Fibroblast of pulmonary artery (primary cell): ENCODE measurements at regions not wholly inside any gene's neighbourhood (a gene's known extent, or its start where the extent isn't known, plus 50 kb on each side); places are given as distances from the start of the nearest gene placed in this dataset.

Experiments used
- DNase-seq: peaks from one replicate; pipeline ENCODE4 v3.0.0-alpha.2; 2010; ENCODE audit warnings: low read depth
- H3K4me3 ChIP-seq: replicated peaks from 2 replicates; pipeline ENCODE4 v1.5.1; 2011; ENCODE audit warnings: low read depth, mild to moderate bottlenecking, control low read depth, low read length, moderate library complexity
- TF ChIP-seq, protein P1 (sequence below): IDR thresholded peaks from 2 replicates; pipeline ENCODE4 v1.5.1; 2011; ENCODE audit warnings: mild to moderate bottlenecking, control low read depth, low read length, inconsistent platforms; ENCODE audit errors: missing control alignments

DNA sequence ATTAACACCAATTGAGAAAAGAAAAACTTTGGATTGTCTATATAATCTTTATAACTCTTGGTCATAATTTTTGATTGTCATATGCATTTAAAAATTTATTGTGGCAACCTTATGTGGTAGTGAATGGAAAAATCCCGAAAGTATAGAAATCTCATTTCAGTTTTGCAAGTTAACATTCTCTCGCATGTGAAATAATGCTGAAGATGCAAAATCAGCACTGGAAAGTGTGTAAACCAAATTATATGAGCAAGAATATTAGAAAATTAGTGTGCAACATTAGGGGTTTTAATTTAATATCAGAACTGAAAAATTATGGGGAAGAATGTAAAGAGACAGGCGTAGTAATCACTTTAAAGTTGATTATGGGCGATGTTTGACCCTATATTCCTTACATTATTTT, 1472.8 kb downstream of the PCDH7 start:
- H3K4me3 ChIP-seq = no peak overlapping the region
- TF ChIP-seq, protein P1, sequence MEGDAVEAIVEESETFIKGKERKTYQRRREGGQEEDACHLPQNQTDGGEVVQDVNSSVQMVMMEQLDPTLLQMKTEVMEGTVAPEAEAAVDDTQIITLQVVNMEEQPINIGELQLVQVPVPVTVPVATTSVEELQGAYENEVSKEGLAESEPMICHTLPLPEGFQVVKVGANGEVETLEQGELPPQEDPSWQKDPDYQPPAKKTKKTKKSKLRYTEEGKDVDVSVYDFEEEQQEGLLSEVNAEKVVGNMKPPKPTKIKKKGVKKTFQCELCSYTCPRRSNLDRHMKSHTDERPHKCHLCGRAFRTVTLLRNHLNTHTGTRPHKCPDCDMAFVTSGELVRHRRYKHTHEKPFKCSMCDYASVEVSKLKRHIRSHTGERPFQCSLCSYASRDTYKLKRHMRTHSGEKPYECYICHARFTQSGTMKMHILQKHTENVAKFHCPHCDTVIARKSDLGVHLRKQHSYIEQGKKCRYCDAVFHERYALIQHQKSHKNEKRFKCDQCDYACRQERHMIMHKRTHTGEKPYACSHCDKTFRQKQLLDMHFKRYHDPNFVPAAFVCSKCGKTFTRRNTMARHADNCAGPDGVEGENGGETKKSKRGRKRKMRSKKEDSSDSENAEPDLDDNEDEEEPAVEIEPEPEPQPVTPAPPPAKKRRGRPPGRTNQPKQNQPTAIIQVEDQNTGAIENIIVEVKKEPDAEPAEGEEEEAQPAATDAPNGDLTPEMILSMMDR = no peak
- no peak for DNase-seq

DNA sequence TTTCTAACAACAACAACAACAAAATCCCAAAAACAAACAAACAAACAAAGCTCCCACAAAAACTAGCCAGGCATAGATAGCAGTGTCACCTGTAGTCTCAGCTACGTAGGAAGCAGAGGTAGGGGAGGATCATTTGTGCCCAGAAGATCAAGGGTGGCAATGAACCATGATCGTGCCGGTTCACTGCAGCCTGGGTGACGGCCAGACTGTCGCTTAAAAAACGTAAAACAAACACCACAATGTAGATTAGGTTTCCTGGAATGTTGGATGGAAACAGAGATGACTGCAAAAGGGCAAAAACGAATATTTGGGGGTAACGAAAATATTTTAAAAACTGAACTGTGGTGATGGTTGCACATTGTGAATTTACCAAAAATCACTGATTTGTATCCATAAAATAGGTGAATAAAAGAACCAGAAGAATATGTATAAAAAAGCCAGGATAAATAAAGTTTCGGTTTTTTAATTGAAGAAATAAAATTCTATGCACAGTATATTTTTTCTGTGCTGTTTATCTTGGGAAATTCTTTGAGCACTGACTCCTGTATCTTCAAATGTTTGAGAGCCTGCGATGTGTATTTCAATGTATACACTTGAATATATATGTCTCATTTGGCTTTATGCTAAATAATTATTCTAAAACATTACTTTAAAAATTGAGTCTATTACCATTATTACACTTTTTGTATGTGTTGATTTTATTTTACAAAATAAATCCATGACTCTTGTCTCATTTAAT, 1477.0 kb downstream of the PCDH7 start:
- TF ChIP-seq, protein P1 = no peak
- DNase-seq = no peak
- no peak overlapping the region for H3K4me3 ChIP-seq

DNA sequence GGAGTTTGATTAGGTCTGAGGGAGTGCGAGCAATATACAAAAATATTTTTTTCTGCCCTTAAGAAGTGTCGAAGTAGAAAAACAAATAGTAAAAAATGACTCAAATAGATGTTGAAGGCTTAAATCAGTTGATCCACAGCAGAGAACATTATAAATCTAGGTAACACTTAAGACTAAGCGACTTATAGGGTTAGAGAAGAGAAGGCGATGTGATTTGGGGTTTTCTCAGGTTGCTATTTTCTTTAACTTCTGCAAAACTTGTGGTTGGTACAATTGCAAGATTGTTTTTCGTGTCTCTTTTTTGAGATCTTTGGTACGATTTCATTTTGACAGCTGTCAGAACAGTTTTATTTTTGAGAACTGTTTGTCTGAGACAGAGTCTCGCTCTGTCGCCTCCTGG, 1479.5 kb downstream of the PCDH7 start:
- TF ChIP-seq, protein P1 = no peak

DNA sequence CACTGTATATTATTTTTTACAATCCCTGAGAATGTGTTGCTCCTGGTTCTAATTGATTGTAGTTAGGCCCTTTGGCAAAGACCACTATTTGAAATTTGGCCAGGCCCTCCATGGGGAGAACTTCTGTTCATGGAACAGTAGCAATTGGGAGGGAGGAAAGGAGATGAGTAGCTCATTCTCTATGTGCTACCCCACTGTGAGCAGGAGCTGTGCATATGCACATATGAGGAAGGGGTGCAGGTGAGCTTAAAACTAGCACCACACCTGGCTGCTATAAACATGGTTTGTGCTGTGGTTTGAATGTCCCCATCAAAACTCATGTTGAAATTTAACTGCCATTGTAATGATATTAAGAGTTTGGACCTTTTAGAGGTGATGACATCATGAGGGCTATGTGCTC, 1483.2 kb downstream of the PCDH7 start:
- H3K4me3 ChIP-seq = no peak overlapping the region
- TF ChIP-seq, protein P1 = no peak
- no peak for DNase-seq

More for the DNA sequence above, 1479.5 kb downstream of the PCDH7 start:
- DNase-seq = no peak
- no peak overlapping the region for H3K4me3 ChIP-seq

GRCh38 chr4:32206756-32207155, 1486.6 kb downstream of the PCDH7 start:
- no peak overlapping the region for H3K4me3 ChIP-seq
- no peak for DNase-seq
- TF ChIP-seq, protein P1 = no peak

DNA sequence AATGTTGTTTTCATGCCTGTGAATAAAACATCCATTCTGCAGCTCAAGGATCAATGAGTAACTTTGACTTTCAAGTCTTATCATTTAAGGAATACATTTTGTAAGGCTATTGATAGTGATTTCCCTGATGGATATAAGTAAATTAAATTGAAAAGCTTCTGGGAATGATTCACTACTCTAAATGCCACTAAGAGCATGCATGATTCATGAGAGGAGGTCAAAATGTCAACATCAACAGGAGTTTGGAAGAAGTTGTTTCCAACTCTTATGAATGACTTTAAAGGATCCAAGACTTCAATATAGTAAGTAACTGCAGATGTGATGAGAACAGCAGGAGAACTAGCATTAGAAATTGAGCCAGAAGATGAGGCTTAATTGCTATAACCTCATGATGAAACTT, 1487.3 kb downstream of the PCDH7 start:
- TF ChIP-seq, protein P1 = no peak
- H3K4me3 ChIP-seq = no peak overlapping the region
- no peak for DNase-seq

DNA sequence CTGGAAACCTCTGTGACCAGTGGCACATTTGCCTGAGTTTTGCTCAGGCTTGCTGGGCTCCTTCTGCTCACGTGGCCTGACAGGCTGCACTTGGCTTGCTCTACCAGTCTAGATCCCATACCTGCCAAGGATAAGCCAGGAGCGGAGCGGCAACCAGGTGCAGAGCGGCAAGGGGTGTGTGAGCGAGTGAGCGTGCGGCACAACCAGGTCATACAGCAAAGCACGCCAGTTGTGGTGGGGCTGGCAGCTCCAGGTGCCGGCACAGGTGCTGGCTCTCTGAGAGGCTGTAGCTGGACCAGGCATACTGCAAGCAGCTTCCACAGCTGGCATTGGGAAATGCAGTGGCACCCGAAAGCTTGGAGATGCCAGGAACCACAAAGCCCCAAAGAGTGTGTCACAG, 1495.1 kb downstream of the PCDH7 start:
- H3K4me3 ChIP-seq = no peak overlapping the region
- TF ChIP-seq, protein P1 = no peak
- no peak for DNase-seq
